Sciatic nerve (tissue), 2 donors: ENCODE measurements at regions not wholly inside any gene's neighbourhood (a gene's known extent, or its start where the extent isn't known, plus 50 kb on each side); places are given as distances from the start of the nearest gene placed in this dataset.

Experiments used
- ATAC-seq: fragments of 200-7000 bp; cut with Tn5 transposase; one replicate; pipeline ENCODE4 v1.9.1; 2020; ENCODE audit warnings: mild to moderate bottlenecking, moderate library complexity
- DNase-seq: peaks from one replicate; pipeline ENCODE4 v3.0.0-alpha.2; 2020; ENCODE audit warnings: low spot score
- intact Hi-C: fragments of 100-400 bp; cut with DNase I; formaldehyde crosslinking; loops from one replicate; pipeline ENCODE4 v1.14.2; 2022
- donor health status: DM: no; HTN: no; CAD: no.
- donor health status: DM: no; HTN: no; CAD: no.

DNA sequence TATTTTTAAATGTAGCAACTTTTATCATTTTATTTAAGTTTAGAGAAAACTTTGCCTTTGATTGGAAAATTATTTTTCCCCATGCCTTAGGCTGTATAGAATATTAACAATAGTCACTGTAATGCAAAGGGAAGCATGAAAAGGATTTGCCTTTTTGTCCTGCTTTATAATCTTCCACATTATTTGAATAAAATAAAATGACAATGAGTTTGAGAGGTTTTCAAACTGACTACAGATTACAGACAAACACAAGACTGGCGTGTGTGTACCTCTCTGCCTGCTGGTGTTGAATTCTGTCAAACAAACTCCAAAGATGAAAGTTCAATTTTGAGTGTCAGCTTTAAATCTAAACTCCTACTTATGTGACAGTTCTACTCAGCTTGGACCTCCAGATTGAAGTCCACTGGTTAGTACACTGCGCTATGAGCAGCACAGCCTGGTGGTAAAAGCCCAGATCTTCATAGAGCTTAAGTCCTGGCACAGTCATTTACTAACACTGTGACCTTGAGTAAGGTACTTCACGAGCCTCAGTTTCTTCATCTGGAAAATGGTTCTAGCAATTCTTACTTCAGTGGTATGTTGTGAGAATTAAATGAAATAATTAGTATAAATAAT is 98.3 kb upstream of the CPNE8 start:
- ATAC-seq (no peak), DNase-seq (no peak)
- intact Hi-C loops, result no loop called here

DNA sequence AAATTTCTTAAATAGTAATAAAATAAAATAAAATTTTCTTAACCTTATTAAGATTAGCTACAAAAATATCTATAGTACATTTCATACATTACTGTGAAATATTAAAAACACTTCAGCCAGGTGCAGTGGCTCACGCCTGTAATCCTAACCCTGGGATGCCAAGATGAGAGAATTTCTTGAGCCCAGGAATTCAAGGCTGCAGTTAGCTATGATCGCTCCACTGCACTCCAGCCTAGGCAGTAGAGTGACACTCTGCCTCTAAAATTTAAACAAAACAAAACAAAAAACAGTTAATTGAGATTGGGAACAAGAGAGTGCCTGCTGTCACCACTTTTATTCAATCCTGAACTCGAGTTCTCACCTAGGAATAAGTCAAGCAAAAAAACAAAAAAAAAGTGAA is 95.0 kb upstream of the CPNE8 start:
- ATAC-seq (no peak), DNase-seq (no peak)
- intact Hi-C loops, result no loop called here

DNA sequence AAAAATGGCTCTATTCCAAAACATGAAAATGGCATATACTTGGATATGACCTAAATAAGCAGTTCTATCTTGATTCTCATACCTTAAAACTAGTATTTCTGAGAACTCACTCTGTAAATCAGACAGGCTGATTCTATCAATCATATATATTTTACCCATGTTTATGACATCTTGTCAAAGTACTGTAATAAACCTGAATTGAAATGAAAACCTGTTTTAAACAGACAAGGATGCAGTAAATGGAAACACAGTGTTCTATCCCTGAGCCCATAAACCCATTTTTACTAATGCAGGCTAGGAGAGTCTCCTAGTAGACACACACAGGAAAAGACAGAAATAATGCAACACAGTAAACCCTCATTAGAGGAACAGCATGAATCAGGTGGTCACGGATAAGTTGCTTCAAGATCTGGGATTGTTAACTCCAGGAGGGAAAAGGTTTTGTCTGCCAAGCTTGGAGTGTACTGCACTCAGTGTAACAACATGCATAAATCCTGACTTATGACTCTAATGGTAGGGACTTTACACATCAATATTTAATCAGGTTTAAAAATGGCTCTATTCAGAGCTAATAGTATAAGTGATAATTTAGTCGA is 93.6 kb upstream of the CPNE8 start:
- no peak for ATAC-seq
- no peak for DNase-seq
- intact Hi-C loops, result no loop called here

DNA sequence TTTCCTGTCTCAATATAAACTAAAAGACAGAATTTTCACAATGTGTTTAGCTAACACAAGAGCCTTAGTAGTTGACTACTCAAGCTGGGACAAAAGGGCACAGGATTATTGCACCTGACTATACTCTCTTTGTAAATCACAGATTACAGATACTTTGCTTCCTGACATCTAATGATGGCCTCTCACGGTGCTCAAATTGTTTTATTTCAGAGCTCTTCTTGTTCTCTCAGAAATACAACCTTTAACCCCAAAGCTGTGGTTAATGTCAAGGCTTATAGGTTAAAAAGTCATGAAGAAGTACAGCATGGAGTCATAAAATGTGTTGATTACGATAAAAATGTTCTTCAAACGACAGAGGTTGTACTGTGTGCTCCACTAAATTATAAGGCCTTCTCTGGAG is 89.9 kb upstream of the CPNE8 start:
- DNase-seq, result no peak
- ATAC-seq, result no peak
- intact Hi-C loops, result no loop called here

DNA sequence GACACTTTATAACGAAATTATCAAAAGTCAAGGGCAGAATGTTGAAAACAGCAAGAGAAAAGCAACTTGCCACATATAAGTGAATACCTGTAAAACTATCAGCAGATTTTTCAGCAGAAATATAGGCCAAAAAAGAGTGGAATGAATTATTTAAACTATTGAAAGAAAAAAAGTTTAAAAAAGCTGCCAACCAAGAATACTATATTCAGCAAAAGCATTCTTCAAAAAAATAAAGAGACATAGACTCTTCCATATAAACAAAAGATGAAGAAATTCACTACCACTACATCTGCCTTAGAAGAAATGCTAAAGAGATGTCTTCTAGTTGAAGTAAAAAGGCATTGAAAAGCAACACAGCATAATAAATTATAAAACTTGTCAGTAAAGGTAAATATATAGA is 80.6 kb upstream of the CPNE8 start:
- intact Hi-C loops, result no loop called here
- ATAC-seq (no peak), DNase-seq (no peak)

DNA sequence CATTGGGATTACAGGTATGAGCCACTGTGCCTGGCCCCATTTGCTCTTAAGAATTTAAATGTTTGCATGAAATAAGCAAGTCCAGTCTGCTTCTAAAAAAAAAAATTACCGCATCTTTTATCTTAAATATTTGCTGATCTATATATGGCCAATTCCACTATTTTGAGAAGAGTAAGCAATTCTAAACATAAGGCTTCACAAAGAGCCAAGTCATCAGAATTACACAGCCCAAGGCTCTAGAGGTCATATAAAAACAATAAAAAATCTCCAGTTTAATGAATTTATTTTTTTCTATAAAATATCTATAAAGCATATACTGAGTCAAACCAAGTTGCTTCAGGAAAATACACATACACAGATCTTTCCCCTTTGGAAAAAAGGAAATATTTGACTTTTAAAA is 79.0 kb upstream of the CPNE8 start:
- ATAC-seq (no peak), DNase-seq (no peak)
- intact Hi-C loops, result no loop called here

DNA sequence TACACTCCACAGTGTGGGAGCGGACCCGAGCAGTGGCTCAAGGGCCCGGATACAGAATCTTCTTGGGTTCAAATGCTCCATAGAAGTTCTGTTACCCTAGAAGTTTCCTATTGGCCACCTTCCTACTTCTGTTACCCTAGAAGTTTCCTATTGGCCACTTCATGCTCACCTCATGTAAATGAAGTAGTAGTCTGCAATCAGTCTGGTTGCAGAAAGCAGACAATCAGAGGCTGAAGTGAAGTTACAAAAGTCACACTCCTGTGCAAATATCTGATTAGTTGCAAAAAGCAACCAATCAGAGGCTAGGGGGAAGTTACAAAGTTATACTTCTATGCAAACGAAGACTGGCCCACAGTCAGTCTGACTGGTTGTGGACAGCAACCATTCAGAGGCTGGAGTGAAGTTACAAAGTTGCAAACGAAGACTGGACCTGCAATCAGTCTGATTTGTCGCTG is 77.8 kb upstream of the CPNE8 start:
- intact Hi-C loops, result no loop called here
- no peak for ATAC-seq
- no peak for DNase-seq

DNA sequence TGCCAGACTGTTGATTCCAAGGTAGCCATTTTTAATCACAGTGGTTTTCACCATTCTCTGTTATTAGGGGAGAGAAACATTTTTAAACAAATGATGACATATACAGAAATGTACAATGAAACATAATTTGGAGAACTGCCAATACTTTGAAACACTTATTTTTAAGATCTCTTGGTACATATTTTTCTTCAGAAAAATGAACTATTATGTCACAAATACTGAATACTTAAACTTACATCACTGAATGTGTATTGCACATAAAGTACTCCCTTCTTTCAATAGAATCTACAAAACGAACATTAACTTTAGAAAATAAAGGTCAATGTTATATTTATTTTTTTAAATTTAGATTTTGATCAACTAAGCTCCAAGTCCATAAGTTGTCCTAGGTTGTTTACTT is 71.7 kb upstream of the CPNE8 start:
- DNase-seq (no peak), ATAC-seq (no peak)
- intact Hi-C loops, result no loop called here

DNA sequence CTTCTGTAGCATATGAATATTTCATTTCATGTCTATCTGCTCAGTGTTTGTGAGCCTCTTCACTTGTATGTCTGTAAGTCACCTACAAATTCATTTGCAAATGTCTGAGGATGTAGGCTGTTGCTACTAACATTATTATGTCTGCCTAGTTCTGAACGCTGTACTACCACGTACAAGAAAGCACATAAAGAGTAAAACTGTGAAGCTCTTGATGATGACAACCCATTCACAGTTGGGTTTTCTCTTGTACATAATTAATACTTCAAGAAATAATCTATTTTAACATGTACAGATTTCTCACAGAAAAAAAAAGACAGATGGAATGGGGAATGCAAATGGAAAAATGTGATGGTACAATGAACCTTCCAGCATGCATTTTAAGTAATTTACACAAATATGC is 64.3 kb upstream of the CPNE8 start:
- intact Hi-C loops, result no loop called here
- ATAC-seq, result no peak
- no peak for DNase-seq

DNA sequence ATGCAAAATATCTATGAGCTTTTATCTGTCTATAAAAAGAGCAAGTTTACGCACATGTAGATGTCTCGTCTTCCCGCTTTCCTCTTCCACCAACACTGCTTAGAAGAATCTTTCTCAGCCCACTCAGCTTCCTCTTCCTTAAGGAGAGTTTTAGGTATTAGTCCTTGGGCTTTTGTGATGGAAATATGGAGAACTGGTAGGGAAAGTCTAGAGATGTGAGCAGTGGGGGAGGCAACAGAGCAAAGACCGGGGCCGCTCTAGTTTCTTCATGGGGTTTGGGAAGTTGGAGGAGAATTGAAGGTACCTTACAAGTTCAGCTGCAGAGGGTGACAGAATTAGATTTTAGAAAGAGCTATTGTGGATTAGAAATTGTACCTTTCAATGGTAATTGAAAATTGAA is 56.3 kb upstream of the CPNE8 start:
- intact Hi-C loops, result no loop called here
- ATAC-seq (no peak), DNase-seq (no peak)

DNA sequence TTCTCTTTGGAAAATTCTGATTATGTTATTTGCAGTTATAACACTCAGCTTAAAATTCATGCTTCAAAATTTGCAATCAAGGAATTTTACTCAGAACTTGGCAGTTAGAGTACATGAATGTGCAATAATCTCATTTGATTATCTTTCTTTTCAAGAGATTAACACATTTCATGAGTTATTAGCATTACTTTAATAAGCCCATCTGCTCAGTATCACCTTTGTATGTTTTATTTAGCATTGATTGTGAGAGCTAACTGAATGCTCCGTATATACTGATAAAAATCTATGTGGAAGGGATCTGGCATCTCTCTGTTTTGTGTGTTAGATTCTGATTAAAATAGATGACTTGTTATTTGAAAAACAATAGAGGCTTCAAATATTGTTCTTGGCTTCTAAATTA is 55.6 kb upstream of the CPNE8 start:
- intact Hi-C loops, result no loop called here
- no peak for ATAC-seq
- no peak for DNase-seq

DNA sequence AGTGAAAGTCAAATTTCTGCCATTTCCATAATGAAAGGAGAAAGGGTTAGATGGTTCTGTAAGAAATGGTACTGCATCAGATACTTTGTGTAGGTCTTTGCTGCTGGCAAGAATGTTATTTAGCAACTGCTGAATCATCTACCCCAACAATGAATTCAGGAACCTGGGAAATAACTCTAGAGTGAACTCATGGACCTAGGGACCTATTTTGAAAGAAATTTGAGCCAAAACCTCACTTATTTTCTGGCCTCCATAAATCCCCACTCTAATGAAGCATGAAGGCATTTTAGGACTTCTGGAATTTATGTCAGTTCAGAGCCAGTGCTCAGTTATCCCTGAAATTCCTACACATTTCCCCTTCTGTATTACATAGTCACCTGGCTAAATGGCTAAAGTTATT is 50.9 kb upstream of the CPNE8 start:
- intact Hi-C loops, result no loop called here
- ATAC-seq (no peak), DNase-seq (no peak)
